ENCODE measurements at regions not wholly inside any gene's neighbourhood (a gene's known extent, or its start where the extent isn't known, plus 50 kb on each side); places are given as distances from the start of the nearest gene placed in this dataset.

DNA sequence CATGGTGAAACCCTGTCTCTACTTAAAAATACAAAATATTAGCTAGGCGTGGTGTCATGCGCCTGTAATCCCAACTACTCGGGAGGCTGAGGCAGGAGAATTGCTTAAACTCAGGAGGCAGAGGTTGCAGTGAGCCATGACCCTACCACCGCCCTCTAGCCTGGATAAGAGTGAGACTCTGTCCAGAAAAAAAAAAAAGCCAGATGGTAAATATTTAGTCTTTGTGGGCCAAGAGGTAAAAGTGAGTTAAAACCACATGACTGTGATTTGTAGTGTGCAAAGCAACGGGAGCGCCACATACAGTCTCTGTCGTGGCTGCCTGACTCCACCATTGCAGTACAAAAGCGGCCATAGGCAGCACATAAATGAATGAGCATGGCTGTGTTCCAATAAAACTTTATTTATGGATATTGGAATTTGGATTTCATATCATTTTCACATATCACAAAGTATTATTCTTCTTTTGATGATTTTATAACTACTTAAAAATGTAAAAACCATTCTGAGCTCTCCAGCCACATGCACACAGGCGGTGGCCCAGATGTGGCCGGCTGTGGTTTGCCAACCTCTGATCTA, 51.8 kb upstream of the CASZ1 start:
- H3K79me2 ChIP-seq (ENCODE audit: insufficient read depth, low read depth, low read length), result no peaks in the 10 kb centered on the region
- CTCF ChIA-PET (ENCODE audit: unreplicated experiment), result no interaction called here
- H3K4me3 ChIP-seq (ENCODE audit: low read depth, low read length, poor library complexity, severe bottlenecking), result no peak overlapping the region
- no peak overlapping the region for H3K27ac ChIP-seq (ENCODE audit: low read depth, low read length, poor library complexity, severe bottlenecking)
- no peaks in the 10 kb centered on the region for H4K20me1 ChIP-seq (ENCODE audit: insufficient read depth, low read length)
- POLR2A ChIA-PET, result interaction anchor here (0.6 to 0.7 kb wide), 2 partner anchors 184 to 218 kb away, joined by 3 to 5 read pairs; no protein-coding TSS in a partner anchor
- no peak overlapping the region for H2AFZ ChIP-seq (ENCODE audit: low read length)
- no peaks in the 10 kb centered on the region for H3K9me2 ChIP-seq (ENCODE audit: insufficient read depth, low read length)
- intact Hi-C loops (cut with micrococcal nuclease; ENCODE audit: unreplicated experiment), result no loop called here
- no peak overlapping the region for H3K4me2 ChIP-seq (ENCODE audit: low read length)
- TF ChIP-seq, protein P1, sequence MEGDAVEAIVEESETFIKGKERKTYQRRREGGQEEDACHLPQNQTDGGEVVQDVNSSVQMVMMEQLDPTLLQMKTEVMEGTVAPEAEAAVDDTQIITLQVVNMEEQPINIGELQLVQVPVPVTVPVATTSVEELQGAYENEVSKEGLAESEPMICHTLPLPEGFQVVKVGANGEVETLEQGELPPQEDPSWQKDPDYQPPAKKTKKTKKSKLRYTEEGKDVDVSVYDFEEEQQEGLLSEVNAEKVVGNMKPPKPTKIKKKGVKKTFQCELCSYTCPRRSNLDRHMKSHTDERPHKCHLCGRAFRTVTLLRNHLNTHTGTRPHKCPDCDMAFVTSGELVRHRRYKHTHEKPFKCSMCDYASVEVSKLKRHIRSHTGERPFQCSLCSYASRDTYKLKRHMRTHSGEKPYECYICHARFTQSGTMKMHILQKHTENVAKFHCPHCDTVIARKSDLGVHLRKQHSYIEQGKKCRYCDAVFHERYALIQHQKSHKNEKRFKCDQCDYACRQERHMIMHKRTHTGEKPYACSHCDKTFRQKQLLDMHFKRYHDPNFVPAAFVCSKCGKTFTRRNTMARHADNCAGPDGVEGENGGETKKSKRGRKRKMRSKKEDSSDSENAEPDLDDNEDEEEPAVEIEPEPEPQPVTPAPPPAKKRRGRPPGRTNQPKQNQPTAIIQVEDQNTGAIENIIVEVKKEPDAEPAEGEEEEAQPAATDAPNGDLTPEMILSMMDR (conservative IDR thresholded peaks at IDR 0.05; ENCODE audit: low read length), result no peak
- TF ChIP-seq EZH2phosphoT487 (IDR thresholded peaks at IDR 0.05; ENCODE audit: borderline replicate concordance, low read depth, low read length), result no peak
- H3K4me1 ChIP-seq (ENCODE audit: insufficient read depth, low read length, poor library complexity, severe bottlenecking), result no peaks in the 10 kb centered on the region
- no TSS peak for BruUV-seq (replicated peaks)
- H3K9me3 ChIP-seq (ENCODE audit: low read length), result no peaks in the 10 kb centered on the region
- no peak for DNase-seq (ENCODE audit: low spot score)
- H3K36me3 ChIP-seq (ENCODE audit: insufficient read depth, low read length), result no peaks in the 10 kb centered on the region

DNA sequence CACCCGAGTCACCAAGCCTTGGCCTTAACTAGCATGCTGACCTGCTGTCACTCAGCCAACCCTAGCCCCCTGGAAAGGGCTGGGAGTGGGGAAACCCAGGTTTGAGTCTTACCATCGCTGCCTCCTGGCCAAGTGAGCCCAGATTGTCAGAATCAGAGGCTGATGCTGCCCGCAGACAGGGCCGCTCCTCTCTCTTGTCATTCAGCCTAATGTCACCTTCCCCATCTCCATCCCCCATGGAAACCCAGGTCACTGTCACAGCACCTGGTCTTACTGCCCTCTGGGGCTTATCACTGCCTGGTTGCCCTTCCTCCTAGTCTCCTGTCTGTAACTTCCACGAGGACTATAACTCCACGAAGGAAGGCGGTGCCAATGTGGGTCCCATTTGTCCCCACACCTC, 53.6 kb upstream of the CASZ1 start:
- Histone ChIP-seq H3K4me3 (ENCODE audit: low read depth, low read length, poor library complexity, severe bottlenecking) (no peak overlapping the region), H3K4me2 (ENCODE audit: low read length) (no peak overlapping the region), H2AFZ (ENCODE audit: low read length) (no peak overlapping the region), H4K20me1 (ENCODE audit: insufficient read depth, low read length) (no peaks in the 10 kb centered on the region), H3K36me3 (ENCODE audit: insufficient read depth, low read length) (no peaks in the 10 kb centered on the region), H3K27ac (ENCODE audit: low read depth, low read length, poor library complexity, severe bottlenecking) (no peak overlapping the region), H3K79me2 (ENCODE audit: insufficient read depth, low read depth, low read length) (no peaks in the 10 kb centered on the region), H3K9me3 (ENCODE audit: low read length) (no peaks in the 10 kb centered on the region), H3K9me2 (ENCODE audit: insufficient read depth, low read length) (no peaks in the 10 kb centered on the region), H3K4me1 (ENCODE audit: insufficient read depth, low read length, poor library complexity, severe bottlenecking) (no peaks in the 10 kb centered on the region)
- ChIA-PET CTCF (ENCODE audit: unreplicated experiment) (no interaction called here), POLR2A (interaction anchor here (1.0 kb wide), 1 partner anchor 40 kb away, joined by 3 read pairs; no protein-coding TSS in a partner anchor)
- no peak for DNase-seq (ENCODE audit: low spot score)
- intact Hi-C loops (cut with micrococcal nuclease; ENCODE audit: unreplicated experiment), result no loop called here
- no peak for TF ChIP-seq EZH2phosphoT487 (IDR thresholded peaks at IDR 0.05; ENCODE audit: borderline replicate concordance, low read depth, low read length)
- TF ChIP-seq, protein P1 (conservative IDR thresholded peaks at IDR 0.05; ENCODE audit: low read length), result no peak
- no TSS peak for BruUV-seq (replicated peaks)

Measured in OCI-LY7 (cell line).